C1 segment of cervical spinal cord (tissue), 14 donors: ENCODE measurements at regions not wholly inside any gene's neighbourhood (a gene's known extent, or its start where the extent isn't known, plus 50 kb on each side); places are given as distances from the start of the nearest gene placed in this dataset.

ENCODE experiments used
- DNase-seq, 14 donors: peaks; one replicate each; lab custom pipeline; 2025; lab: John Stamatoyannopoulos, UW

GRCh38 chr7:155178096-155178495 lies 108.0 kb downstream of the HTR5A start:
- no peak for DNase-seq

GRCh38 chr7:155181768-155182167 lies 111.6 kb downstream of the HTR5A start:
- no peak for DNase-seq

GRCh38 chr7:155182406-155182970 lies 112.4 kb downstream of the HTR5A start:
- no peak for DNase-seq

GRCh38 chr7:155183655-155184054 lies 113.5 kb downstream of the HTR5A start:
- no peak for DNase-seq

GRCh38 chr7:155184923-155185322 lies 112.8 kb upstream of the INSIG1 start:
- no peak for DNase-seq

- DNase-seq, result no peak
Measured at GRCh38 chr7:155187061-155187785, 110.5 kb upstream of the INSIG1 start.

GRCh38 chr7:155188357-155188756 lies 109.3 kb upstream of the INSIG1 start:
- DNase-seq, result no peak

- no peak for DNase-seq
Measured at GRCh38 chr7:155188821-155189581, 108.7 kb upstream of the INSIG1 start.

- DNase-seq, result no peak
Measured at GRCh38 chr7:155189590-155189989, 108.1 kb upstream of the INSIG1 start.

GRCh38 chr7:155190688-155191087 lies 107.0 kb upstream of the INSIG1 start:
- peak in 8 of 14 donors; percentile 12 to 46 (median 27) for DNase-seq

- DNase-seq, result no peak
Measured at GRCh38 chr7:155191137-155191536, 106.5 kb upstream of the INSIG1 start.

GRCh38 chr7:155191901-155192478 lies 105.7 kb upstream of the INSIG1 start:
- DNase-seq, result no peak

GRCh38 chr7:155192961-155193640 lies 104.6 kb upstream of the INSIG1 start:
- DNase-seq, result no peak

- DNase-seq, result no peak
Measured at GRCh38 chr7:155193716-155194115, 104.0 kb upstream of the INSIG1 start.

- no peak for DNase-seq
Measured at GRCh38 chr7:155194382-155195140, 103.1 kb upstream of the INSIG1 start.

GRCh38 chr7:155195939-155196523 lies 101.6 kb upstream of the INSIG1 start:
- DNase-seq, result no peak

GRCh38 chr7:155198196-155198892 lies 99.3 kb upstream of the INSIG1 start:
- DNase-seq, result no peak

GRCh38 chr7:155198901-155199845 lies 98.5 kb upstream of the INSIG1 start:
- DNase-seq, result no peak
